ENCODE measurements at regions not wholly inside any gene's neighbourhood (a gene's known extent, or its start where the extent isn't known, plus 50 kb on each side); places are given as distances from the start of the nearest gene placed in this dataset.

DNA sequence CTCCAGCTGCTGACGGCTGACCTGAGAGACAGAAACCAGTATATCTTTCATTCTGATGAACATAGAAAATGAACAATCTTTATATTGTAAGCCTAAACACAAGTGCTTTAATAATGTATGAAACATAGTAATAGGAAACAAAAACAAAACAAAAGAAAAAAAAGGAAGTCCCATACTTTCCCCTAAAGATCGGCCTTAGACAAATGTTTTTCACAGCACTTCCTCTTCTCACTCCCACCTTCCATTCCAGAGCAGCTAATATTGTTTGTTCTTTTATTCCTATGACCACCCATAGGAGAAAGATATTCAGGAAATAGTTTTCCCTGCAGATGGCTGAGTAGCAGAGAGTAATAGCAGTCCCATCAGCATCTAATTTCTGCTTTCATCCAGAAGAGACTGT, 194.4 kb upstream of the SLC27A6 start (continued):
- TF ChIP-seq, protein P1, sequence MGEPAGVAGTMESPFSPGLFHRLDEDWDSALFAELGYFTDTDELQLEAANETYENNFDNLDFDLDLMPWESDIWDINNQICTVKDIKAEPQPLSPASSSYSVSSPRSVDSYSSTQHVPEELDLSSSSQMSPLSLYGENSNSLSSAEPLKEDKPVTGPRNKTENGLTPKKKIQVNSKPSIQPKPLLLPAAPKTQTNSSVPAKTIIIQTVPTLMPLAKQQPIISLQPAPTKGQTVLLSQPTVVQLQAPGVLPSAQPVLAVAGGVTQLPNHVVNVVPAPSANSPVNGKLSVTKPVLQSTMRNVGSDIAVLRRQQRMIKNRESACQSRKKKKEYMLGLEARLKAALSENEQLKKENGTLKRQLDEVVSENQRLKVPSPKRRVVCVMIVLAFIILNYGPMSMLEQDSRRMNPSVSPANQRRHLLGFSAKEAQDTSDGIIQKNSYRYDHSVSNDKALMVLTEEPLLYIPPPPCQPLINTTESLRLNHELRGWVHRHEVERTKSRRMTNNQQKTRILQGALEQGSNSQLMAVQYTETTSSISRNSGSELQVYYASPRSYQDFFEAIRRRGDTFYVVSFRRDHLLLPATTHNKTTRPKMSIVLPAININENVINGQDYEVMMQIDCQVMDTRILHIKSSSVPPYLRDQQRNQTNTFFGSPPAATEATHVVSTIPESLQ (CRISPR knock-in tag; conservative IDR thresholded peaks at IDR 0.05), result no peak
- TF ChIP-seq NRL (CRISPR knock-in tag; IDR thresholded peaks at IDR 0.05; ENCODE audit: borderline replicate concordance), result no peak
- TF ChIP-seq HDAC2 (CRISPR knock-in tag; IDR thresholded peaks at IDR 0.05), result no peak

GRCh38 chr5:128772356-128772755, 192.9 kb upstream of the SLC27A6 start:
- FAIRE-seq (no peak), ATAC-seq (no peak), DNase-seq (ENCODE audit: low spot score) (no peak)
- H3K36me3 ChIP-seq (replicated peaks in 1 of 2; ENCODE audit: control insufficient read depth in 1 of 2, insufficient read depth in 2 of 2, low read length in 2 of 2), result no peaks in the 10 kb centered on the region
- no peak overlapping the region for H2AFZ ChIP-seq (ENCODE audit: low read length)
- in situ Hi-C loops (cut with HindIII; ENCODE audit: extremely low pct_ligation_motif_present, low pct_unique_long_range_greater_than_20kb) (no loop called here), intact Hi-C loops (cut with micrococcal nuclease; ENCODE audit: unreplicated experiment) (no loop called here)
- ChIA-PET CTCF (ENCODE audit: low intra/inter-chr PET ratio, low total read pairs) (no interaction called here), POLR2A (no interaction called here)
- H3K4me1 ChIP-seq (ENCODE audit: insufficient read depth, low read length), result no peaks in the 10 kb centered on the region
- WGBS (ENCODE audit: low lambda C conversion rate), result 1% methylated on average over 3 of the region's 3 CpGs
- no peaks in the 10 kb centered on the region for H3K9me3 ChIP-seq (ENCODE audit: low read length)
- H4K20me1 ChIP-seq (ENCODE audit: insufficient read depth, low read length), result no peaks in the 10 kb centered on the region
- H3K79me2 ChIP-seq (ENCODE audit: insufficient read depth, low read length), result no peaks in the 10 kb centered on the region
- no peak overlapping the region for H3K27ac ChIP-seq (ENCODE audit: extremely low read length, insufficient read depth, low read length)
- BruUV-seq (replicated peaks), result no TSS peak
- no peak overlapping the region for H3K9ac ChIP-seq (ENCODE audit: insufficient read depth, low read depth, low read length)
- no peak overlapping the region for H3K4me2 ChIP-seq (ENCODE audit: low read depth, low read length)
- no peak overlapping the region for H3K4me3 ChIP-seq (replicated peaks in 1 of 3; ENCODE audit: insufficient read depth in 1 of 3, low read depth in 2 of 3, low read length in 3 of 3)
- no peaks in the 10 kb centered on the region for H3K27me3 ChIP-seq (ENCODE audit: control insufficient read depth in 1 of 2, insufficient read depth in 2 of 2, low read length in 2 of 2)
- TF ChIP-seq, protein P1 (CRISPR knock-in tag; conservative IDR thresholded peaks at IDR 0.05), result no peak
- no peak for TF ChIP-seq BATF2 (CRISPR knock-in tag; IDR thresholded peaks at IDR 0.05)
- no peak for TF ChIP-seq TSC22D2 (CRISPR knock-in tag; IDR thresholded peaks at IDR 0.05; ENCODE audit: borderline replicate concordance)
- no peak for TF ChIP-seq ZNF362 (CRISPR knock-in tag; IDR thresholded peaks at IDR 0.05; ENCODE audit: borderline replicate concordance)
- TF ChIP-seq HHEX (CRISPR knock-in tag; IDR thresholded peaks at IDR 0.05), result no peak
- no peak for TF ChIP-seq CSRNP2 (CRISPR knock-in tag; conservative IDR thresholded peaks at IDR 0.05; ENCODE audit: low read depth)
- no peak for TF ChIP-seq ZNF251 (CRISPR knock-in tag; IDR thresholded peaks at IDR 0.05)
- TF ChIP-seq, protein P2, sequence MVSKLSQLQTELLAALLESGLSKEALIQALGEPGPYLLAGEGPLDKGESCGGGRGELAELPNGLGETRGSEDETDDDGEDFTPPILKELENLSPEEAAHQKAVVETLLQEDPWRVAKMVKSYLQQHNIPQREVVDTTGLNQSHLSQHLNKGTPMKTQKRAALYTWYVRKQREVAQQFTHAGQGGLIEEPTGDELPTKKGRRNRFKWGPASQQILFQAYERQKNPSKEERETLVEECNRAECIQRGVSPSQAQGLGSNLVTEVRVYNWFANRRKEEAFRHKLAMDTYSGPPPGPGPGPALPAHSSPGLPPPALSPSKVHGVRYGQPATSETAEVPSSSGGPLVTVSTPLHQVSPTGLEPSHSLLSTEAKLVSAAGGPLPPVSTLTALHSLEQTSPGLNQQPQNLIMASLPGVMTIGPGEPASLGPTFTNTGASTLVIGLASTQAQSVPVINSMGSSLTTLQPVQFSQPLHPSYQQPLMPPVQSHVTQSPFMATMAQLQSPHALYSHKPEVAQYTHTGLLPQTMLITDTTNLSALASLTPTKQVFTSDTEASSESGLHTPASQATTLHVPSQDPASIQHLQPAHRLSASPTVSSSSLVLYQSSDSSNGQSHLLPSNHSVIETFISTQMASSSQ (IDR thresholded peaks at IDR 0.05; ENCODE audit: low read depth), result no peak
- TF ChIP-seq, protein P2 (CRISPR knock-in tag; IDR thresholded peaks at IDR 0.05; ENCODE audit: borderline replicate concordance), result no peak
- no peak for TF ChIP-seq ZFP1 (CRISPR knock-in tag; IDR thresholded peaks at IDR 0.05)

All from HepG2 (cell line).